MM.1S (cell line): ENCODE measurements at regions not wholly inside any gene's neighbourhood (a gene's known extent, or its start where the extent isn't known, plus 50 kb on each side); places are given as distances from the start of the nearest gene placed in this dataset.

ENCODE experiments used
- CTCF ChIP-seq: fragments of 300-600 bp; sonication (generic); IDR thresholded peaks from 2 replicates; pipeline ENCODE4 v1.5.1; 2016; ENCODE audit warnings: antibody characterized with exemption, low read length, mixed read lengths
- EZH2 ChIP-seq: fragments of 300-600 bp; sonication (generic); optimal IDR thresholded peaks from 2 replicates; pipeline ENCODE3; 2017; ENCODE audit warnings: low read depth, mild to moderate bottlenecking, antibody characterized with exemption, low read length, mixed read lengths
- EZH2phosphoT487 ChIP-seq: fragments of 300-600 bp; sonication (generic); IDR thresholded peaks from 2 replicates; pipeline ENCODE4 v1.6.1; 2018; ENCODE audit warnings: antibody characterized with exemption, low read length

- TF ChIP-seq CTCF (no peak), EZH2 (no peak), EZH2phosphoT487 (no peak)
Observed at GRCh38 chr5:67576112-67576511, 379.5 kb upstream of the CD180 start.
